ENCODE measurements at regions not wholly inside any gene's neighbourhood (a gene's known extent, or its start where the extent isn't known, plus 50 kb on each side); places are given as distances from the start of the nearest gene placed in this dataset.

GRCh38 chr2:180222644-180223043 lies 215.5 kb upstream of the CWC22 start:
- H3K36me3 Mint-ChIP-seq: no peaks in the 10 kb centered on the region
- H3K9me3 ChIP-seq: no peaks in the 10 kb centered on the region
- no peak for DNase-seq
- WGBS (ENCODE audit: insufficient coverage): 50% methylated on average over 1 of the region's 1 CpG
- no peak overlapping the region for H3K27ac ChIP-seq (ENCODE audit: low read length)
- peaks cover 2 to 10% (median 4%) of the 10 kb centered on the region in 3 donors for H3K9me3 Mint-ChIP-seq
- H3K27me3 Mint-ChIP-seq: peaks cover 0 to 4% of the 10 kb centered on the region in 2 donors
- no peak overlapping the region for H3K27ac Mint-ChIP-seq
- no peak overlapping the region for H3K4me3 Mint-ChIP-seq
- H3K4me1 Mint-ChIP-seq: no peaks in the 10 kb centered on the region
- H3K4me1 ChIP-seq (ENCODE audit: control insufficient read depth in 1 of 2, extremely low read depth in 1 of 2, insufficient read depth in 2 of 2, low read length in 2 of 2): no peaks in the 10 kb centered on the region
- H3K4me3 ChIP-seq (ENCODE audit: control insufficient read depth in 1 of 2, extremely low read depth in 1 of 2, low read length in 1 of 2): no peak overlapping the region
- ChIA-PET POLR2A (no interaction called here), CTCF (interaction anchor here in 1 of 2 donors (0.7 kb wide), 1 partner anchor 799 kb away, joined by 4 read pairs; no protein-coding TSS in a partner anchor)
- H3K27me3 ChIP-seq (replicated peaks in 1 of 2; ENCODE audit: control insufficient read depth in 2 of 2, extremely low read depth in 1 of 2, insufficient read depth in 2 of 2, low read length in 1 of 2): no peaks in the 10 kb centered on the region
- no peak for ATAC-seq (replicated peaks in 1 of 4)
- no peaks in the 10 kb centered on the region for H3K36me3 ChIP-seq (ENCODE audit: control insufficient read depth in 2 of 2, extremely low read depth in 1 of 2, insufficient read depth in 1 of 2, low read length in 1 of 2)

- Histone ChIP-seq H3K9me3 (no peaks in the 10 kb centered on the region), H3K4me3 (ENCODE audit: control insufficient read depth in 1 of 2, extremely low read depth in 1 of 2, low read length in 1 of 2) (no peak overlapping the region), H3K4me1 (ENCODE audit: control insufficient read depth in 1 of 2, extremely low read depth in 1 of 2, insufficient read depth in 2 of 2, low read length in 2 of 2) (no peaks in the 10 kb centered on the region), H3K36me3 (ENCODE audit: control insufficient read depth in 2 of 2, extremely low read depth in 1 of 2, insufficient read depth in 1 of 2, low read length in 1 of 2) (no peaks in the 10 kb centered on the region), H3K27me3 (replicated peaks in 1 of 2; ENCODE audit: control insufficient read depth in 2 of 2, extremely low read depth in 1 of 2, insufficient read depth in 2 of 2, low read length in 1 of 2) (no peaks in the 10 kb centered on the region), H3K27ac (ENCODE audit: low read length) (no peak overlapping the region)
- no peaks in the 10 kb centered on the region for H3K4me1 Mint-ChIP-seq
- DNase-seq (no peak), ATAC-seq (replicated peaks in 1 of 4) (no peak)
- H3K36me3 Mint-ChIP-seq: no peaks in the 10 kb centered on the region
- CTCF ChIA-PET: no interaction called here
- no peak overlapping the region for H3K4me3 Mint-ChIP-seq
- H3K27me3 Mint-ChIP-seq: peaks cover 0 to 4% of the 10 kb centered on the region in 2 donors
- H3K9me3 Mint-ChIP-seq: peaks cover 5 to 18% (median 7%) of the 10 kb centered on the region in 3 donors
- no peak overlapping the region for H3K27ac Mint-ChIP-seq
- WGBS (ENCODE audit: insufficient coverage): 92% methylated on average over 1 of the region's 1 CpG
- POLR2A ChIA-PET: interaction anchor here in 1 of 2 donors (0.6 kb wide), 1 partner anchor 880 kb away, joined by 5 read pairs; no protein-coding TSS in a partner anchor
These were observed 212.4 kb upstream of the CWC22 start for GRCh38 chr2:180219491-180219890.

- Histone ChIP-seq H3K9me3 (no peaks in the 10 kb centered on the region), H3K36me3 (ENCODE audit: control insufficient read depth in 2 of 2, extremely low read depth in 1 of 2, insufficient read depth in 1 of 2, low read length in 1 of 2) (no peaks in the 10 kb centered on the region), H3K27ac (ENCODE audit: low read length) (no peak overlapping the region), H3K4me3 (ENCODE audit: control insufficient read depth in 1 of 2, extremely low read depth in 1 of 2, low read length in 1 of 2) (no peak overlapping the region), H3K4me1 (ENCODE audit: control insufficient read depth in 1 of 2, extremely low read depth in 1 of 2, insufficient read depth in 2 of 2, low read length in 2 of 2) (no peaks in the 10 kb centered on the region), H3K27me3 (replicated peaks in 1 of 2; ENCODE audit: control insufficient read depth in 2 of 2, extremely low read depth in 1 of 2, insufficient read depth in 2 of 2, low read length in 1 of 2) (no peaks in the 10 kb centered on the region)
- H3K4me1 Mint-ChIP-seq: no peaks in the 10 kb centered on the region
- POLR2A ChIA-PET: no interaction called here
- CTCF ChIA-PET: no interaction called here
- no peak for DNase-seq
- no peak overlapping the region for H3K27ac Mint-ChIP-seq
- no peak for ATAC-seq (replicated peaks in 1 of 4)
- no peaks in the 10 kb centered on the region for H3K27me3 Mint-ChIP-seq
- no CpG with 5 or more reads among the region's 2 CpGs for WGBS (ENCODE audit: insufficient coverage)
- H3K36me3 Mint-ChIP-seq: no peaks in the 10 kb centered on the region
- no peaks in the 10 kb centered on the region for H3K9me3 Mint-ChIP-seq
- no peak overlapping the region for H3K4me3 Mint-ChIP-seq
These were observed 201.7 kb upstream of the CWC22 start for GRCh38 chr2:180208841-180209240.

GRCh38 chr2:180205621-180206235 lies 198.6 kb upstream of the CWC22 start:
- WGBS (ENCODE audit: insufficient coverage): 87% methylated on average over 3 of the region's 6 CpGs

GRCh38 chr2:180203972-180204371 lies 196.9 kb upstream of the CWC22 start:
- Mint-ChIP-seq H3K27ac (no peak overlapping the region), H3K4me3 (no peak overlapping the region), H3K27me3 (no peaks in the 10 kb centered on the region), H3K9me3 (no peaks in the 10 kb centered on the region), H3K36me3 (no peaks in the 10 kb centered on the region), H3K4me1 (no peaks in the 10 kb centered on the region)
- no peak for ATAC-seq (replicated peaks in 1 of 4)
- H3K27me3 ChIP-seq (replicated peaks in 1 of 2; ENCODE audit: control insufficient read depth in 2 of 2, extremely low read depth in 1 of 2, insufficient read depth in 2 of 2, low read length in 1 of 2): no peaks in the 10 kb centered on the region
- CTCF ChIA-PET: no interaction called here
- no peaks in the 10 kb centered on the region for H3K4me1 ChIP-seq (ENCODE audit: control insufficient read depth in 1 of 2, extremely low read depth in 1 of 2, insufficient read depth in 2 of 2, low read length in 2 of 2)
- no peak for DNase-seq
- POLR2A ChIA-PET: no interaction called here
- H3K9me3 ChIP-seq: no peaks in the 10 kb centered on the region
- no peak overlapping the region for H3K4me3 ChIP-seq (ENCODE audit: control insufficient read depth in 1 of 2, extremely low read depth in 1 of 2, low read length in 1 of 2)
- 92% methylated on average over 2 of the region's 2 CpGs for WGBS (ENCODE audit: insufficient coverage)
- H3K36me3 ChIP-seq (ENCODE audit: control insufficient read depth in 2 of 2, extremely low read depth in 1 of 2, insufficient read depth in 1 of 2, low read length in 1 of 2): no peaks in the 10 kb centered on the region
- H3K27ac ChIP-seq (ENCODE audit: low read length): no peak overlapping the region

More at GRCh38 chr2:180205621-180206235, 198.6 kb upstream of the CWC22 start:
- ChIA-PET POLR2A (no interaction called here), CTCF (no interaction called here)
- H3K4me1 Mint-ChIP-seq: no peaks in the 10 kb centered on the region
- no peak for ATAC-seq (replicated peaks in 1 of 4)
- no peaks in the 10 kb centered on the region for H3K27me3 Mint-ChIP-seq
- Histone ChIP-seq H3K27ac (ENCODE audit: low read length) (no peak overlapping the region), H3K9me3 (no peaks in the 10 kb centered on the region), H3K36me3 (ENCODE audit: control insufficient read depth in 2 of 2, extremely low read depth in 1 of 2, insufficient read depth in 1 of 2, low read length in 1 of 2) (no peaks in the 10 kb centered on the region), H3K4me1 (ENCODE audit: control insufficient read depth in 1 of 2, extremely low read depth in 1 of 2, insufficient read depth in 2 of 2, low read length in 2 of 2) (no peaks in the 10 kb centered on the region), H3K4me3 (ENCODE audit: control insufficient read depth in 1 of 2, extremely low read depth in 1 of 2, low read length in 1 of 2) (no peak overlapping the region), H3K27me3 (replicated peaks in 1 of 2; ENCODE audit: control insufficient read depth in 2 of 2, extremely low read depth in 1 of 2, insufficient read depth in 2 of 2, low read length in 1 of 2) (no peaks in the 10 kb centered on the region)
- no peak overlapping the region for H3K27ac Mint-ChIP-seq
- DNase-seq: no peak
- H3K36me3 Mint-ChIP-seq: no peaks in the 10 kb centered on the region
- no peaks in the 10 kb centered on the region for H3K9me3 Mint-ChIP-seq
- no peak overlapping the region for H3K4me3 Mint-ChIP-seq

GRCh38 chr2:180202467-180202951 lies 195.4 kb upstream of the CWC22 start:
- no peak for ATAC-seq (replicated peaks in 1 of 4)
- DNase-seq: no peak
- Histone ChIP-seq H3K9me3 (no peaks in the 10 kb centered on the region), H3K4me3 (ENCODE audit: control insufficient read depth in 1 of 2, extremely low read depth in 1 of 2, low read length in 1 of 2) (no peak overlapping the region), H3K4me1 (ENCODE audit: control insufficient read depth in 1 of 2, extremely low read depth in 1 of 2, insufficient read depth in 2 of 2, low read length in 2 of 2) (no peaks in the 10 kb centered on the region), H3K27ac (ENCODE audit: low read length) (no peak overlapping the region), H3K36me3 (ENCODE audit: control insufficient read depth in 2 of 2, extremely low read depth in 1 of 2, insufficient read depth in 1 of 2, low read length in 1 of 2) (no peaks in the 10 kb centered on the region), H3K27me3 (replicated peaks in 1 of 2; ENCODE audit: control insufficient read depth in 2 of 2, extremely low read depth in 1 of 2, insufficient read depth in 2 of 2, low read length in 1 of 2) (no peaks in the 10 kb centered on the region)
- H3K4me3 Mint-ChIP-seq: no peak overlapping the region
- H3K4me1 Mint-ChIP-seq: no peaks in the 10 kb centered on the region
- H3K36me3 Mint-ChIP-seq: no peaks in the 10 kb centered on the region
- ChIA-PET POLR2A (no interaction called here), CTCF (no interaction called here)
- no peak overlapping the region for H3K27ac Mint-ChIP-seq
- H3K27me3 Mint-ChIP-seq: no peaks in the 10 kb centered on the region
- 71% methylated on average over 2 of the region's 7 CpGs for WGBS (ENCODE audit: insufficient coverage)
- H3K9me3 Mint-ChIP-seq: no peaks in the 10 kb centered on the region
